CD14-positive monocyte (primary cell): ENCODE measurements at regions not wholly inside any gene's neighbourhood (a gene's known extent, or its start where the extent isn't known, plus 50 kb on each side); places are given as distances from the start of the nearest gene placed in this dataset.

ENCODE experiments used
- DNase-seq, 3 donors: peaks; one replicate each; pipeline ENCODE4 v3.0.0-alpha.2; 2011 to 2022
- H2AFZ ChIP-seq: 2 replicates; pipeline ENCODE4 v1.6.0; 2012; ENCODE audit warnings: mild to moderate bottlenecking, low read depth, low read length, inconsistent platforms; ENCODE audit not compliant: insufficient read depth, poor library complexity, severe bottlenecking
- H3K27ac ChIP-seq, 2 donors: 1 replicate in 1 of 2; 2 replicates in 1 of 2; pipeline ENCODE4 v1.5.1; 2012 to 2013; ENCODE audit warnings: low read length in 2 of 2, control low read depth in 1 of 2, inconsistent platforms in 1 of 2, low read depth in 1 of 2, mild to moderate bottlenecking in 1 of 2
- H3K27me3 ChIP-seq, 2 donors: one replicate each; pipeline versions ENCODE4 v1.6.0 to v1.6.1; 2011 to 2013; ENCODE audit warnings: low read length in 2 of 2; ENCODE audit not compliant: control insufficient read depth in 2 of 2, insufficient read depth in 2 of 2
- H3K36me3 ChIP-seq, 2 donors: replicated peaks in 1 of 2; 1 replicate in 1 of 2; 2 replicates in 1 of 2; pipeline versions ENCODE4 v1.5.1 to v1.6.1; 2012 to 2013; ENCODE audit warnings: low read length in 2 of 2, control low read depth in 1 of 2, inconsistent platforms in 1 of 2, mild to moderate bottlenecking in 1 of 2; ENCODE audit not compliant: insufficient read depth in 2 of 2, control insufficient read depth in 1 of 2
- H3K4me1 ChIP-seq, 2 donors: 1 replicate in 1 of 2; 2 replicates in 1 of 2; pipeline versions ENCODE4 v1.5.1 to v1.6.1; 2012 to 2013; ENCODE audit warnings: low read length in 2 of 2, control low read depth in 1 of 2, inconsistent platforms in 1 of 2, mild to moderate bottlenecking in 1 of 2, moderate library complexity in 1 of 2; ENCODE audit not compliant: insufficient read depth in 2 of 2, control insufficient read depth in 1 of 2
- H3K4me2 ChIP-seq: replicated peaks from 2 replicates; pipeline ENCODE3; 2012; ENCODE audit warnings: low read length, moderate library complexity, mild to moderate bottlenecking; ENCODE audit not compliant: poor library complexity, severe bottlenecking; ENCODE audit errors: extremely low read depth
- H3K4me3 ChIP-seq, 3 experiments: fragments of 200-600 bp in 1 of 3; sonication (generic) in 1 of 3; replicated peaks in 1 of 3; 1 replicate in 2 of 3; 2 replicates in 1 of 3; pipeline ENCODE4 v1.5.1; 2011 to 2013; ENCODE audit warnings: low read length in 3 of 3, mild to moderate bottlenecking in 3 of 3, control low read depth in 2 of 3, low read depth in 2 of 3, inconsistent platforms in 1 of 3, moderate library complexity in 1 of 3
- H3K79me2 ChIP-seq: 2 replicates; pipeline ENCODE4 v1.6.0; 2012; ENCODE audit warnings: mild to moderate bottlenecking, control low read depth, inconsistent platforms, low read length, moderate library complexity; ENCODE audit not compliant: insufficient read depth
- H3K9ac ChIP-seq: 2 replicates; pipeline ENCODE4 v1.6.0; 2017; ENCODE audit warnings: low read length, mild to moderate bottlenecking; ENCODE audit not compliant: insufficient read depth, poor library complexity, severe bottlenecking
- H3K9me3 ChIP-seq, 2 donors: replicated peaks in 1 of 2; 1 replicate in 1 of 2; 2 replicates in 1 of 2; pipeline versions ENCODE4 v1.5.1 to v1.6.1; 2012 to 2013; ENCODE audit warnings: low read length in 2 of 2, control low read depth in 1 of 2; ENCODE audit not compliant: control insufficient read depth in 1 of 2, insufficient read depth in 1 of 2
- H4K20me1 ChIP-seq: 2 replicates; pipeline ENCODE4 v1.6.0; 2012; ENCODE audit warnings: mild to moderate bottlenecking, low read length, control low read depth, moderate library complexity; ENCODE audit not compliant: insufficient read depth
- H3K27ac Mint-ChIP-seq, 7 donors: one replicate each; pipeline ENCODE4 v1.8.0; 2020; ENCODE audit warnings: mild to moderate bottlenecking in 7 of 7, mixed read lengths in 7 of 7, moderate library complexity in 6 of 7, inconsistent platforms in 2 of 7
- H3K27me3 Mint-ChIP-seq, 3 donors: one replicate each; pipeline ENCODE4 v1.8.0; 2021 to 2022; ENCODE audit warnings: low read depth in 3 of 3, mild to moderate bottlenecking in 3 of 3, mixed read lengths in 3 of 3, moderate library complexity in 3 of 3, inconsistent platforms in 1 of 3
- H3K36me3 Mint-ChIP-seq, 2 donors: one replicate each; pipeline ENCODE4 v1.8.0; 2020; ENCODE audit warnings: mixed read lengths in 2 of 2, inconsistent platforms in 1 of 2, mild to moderate bottlenecking in 1 of 2
- H3K4me1 Mint-ChIP-seq: one replicate; pipeline ENCODE4 v1.8.0; 2020; ENCODE audit warnings: mild to moderate bottlenecking, mixed read lengths
- H3K4me3 Mint-ChIP-seq, 2 donors: one replicate each; pipeline ENCODE4 v1.8.0; 2020; ENCODE audit warnings: mild to moderate bottlenecking in 2 of 2, mixed read lengths in 2 of 2, moderate library complexity in 1 of 2
- H3K9me3 Mint-ChIP-seq, 7 donors: one replicate each; pipeline ENCODE4 v1.8.0; 2020 to 2022; ENCODE audit warnings: mixed read lengths in 7 of 7, mild to moderate bottlenecking in 6 of 7, moderate library complexity in 6 of 7, inconsistent platforms in 2 of 7
- CTCF ChIP-seq: fragments of 200-600 bp; IDR thresholded peaks from one replicate; pipeline ENCODE4 v1.8.0; 2022; ENCODE audit warnings: antibody characterized with exemption, mild to moderate bottlenecking
- intact Hi-C, 2 donors: fragments of 100-400 bp; cut with micrococcal nuclease; formaldehyde crosslinking; loops; one replicate each; pipeline versions ENCODE4 v1.15.0 to v1.15.1; 2023

GRCh38 chr2:198238429-198238828, 434.0 kb downstream of the PLCL1 start:
- Histone ChIP-seq H2AFZ (no peak overlapping the region), H3K4me1 (no peaks in the 10 kb centered on the region), H3K9me3 (no peaks in the 10 kb centered on the region), H3K79me2 (no peaks in the 10 kb centered on the region), H3K4me2 (no peak overlapping the region), H3K4me3 (no peak overlapping the region), H4K20me1 (no peaks in the 10 kb centered on the region), H3K9ac (no peak overlapping the region), H3K27me3 (no peaks in the 10 kb centered on the region), H3K36me3 (no peaks in the 10 kb centered on the region), H3K27ac (no peak overlapping the region)
- Mint-ChIP-seq H3K4me1 (no peaks in the 10 kb centered on the region), H3K4me3 (no peak overlapping the region), H3K9me3 (peaks cover 0 to 3% (median 0%) of the 10 kb centered on the region in 7 donors), H3K27ac (no peak overlapping the region), H3K27me3 (peaks cover 0 to 4% (median 0%) of the 10 kb centered on the region in 3 donors), H3K36me3 (no peaks in the 10 kb centered on the region)
- intact Hi-C loops: no loop called here
- no peak for DNase-seq
- TF ChIP-seq CTCF: no peak

GRCh38 chr2:198236338-198236737, 431.9 kb downstream of the PLCL1 start:
- Mint-ChIP-seq H3K4me3 (no peak overlapping the region), H3K9me3 (peaks cover 0 to 3% (median 0%) of the 10 kb centered on the region in 7 donors), H3K27me3 (peaks cover 0 to 4% (median 0%) of the 10 kb centered on the region in 3 donors), H3K4me1 (no peaks in the 10 kb centered on the region), H3K27ac (no peak overlapping the region), H3K36me3 (no peaks in the 10 kb centered on the region)
- intact Hi-C loops: no loop called here
- H3K4me1 ChIP-seq: no peaks in the 10 kb centered on the region
- no peaks in the 10 kb centered on the region for H4K20me1 ChIP-seq
- no peak overlapping the region for H3K27ac ChIP-seq
- TF ChIP-seq CTCF: no peak
- DNase-seq: no peak
- H3K36me3 ChIP-seq: no peaks in the 10 kb centered on the region
- no peak overlapping the region for H3K4me3 ChIP-seq
- H3K9ac ChIP-seq: no peak overlapping the region
- no peaks in the 10 kb centered on the region for H3K27me3 ChIP-seq
- H3K4me2 ChIP-seq: no peak overlapping the region
- H3K79me2 ChIP-seq: no peaks in the 10 kb centered on the region
- H2AFZ ChIP-seq: no peak overlapping the region
- no peaks in the 10 kb centered on the region for H3K9me3 ChIP-seq
